Cardiac fibroblast (primary cell): ENCODE measurements at regions not wholly inside any gene's neighbourhood (a gene's known extent, or its start where the extent isn't known, plus 50 kb on each side); places are given as distances from the start of the nearest gene placed in this dataset.
"Not testable (repeated sequence)": the region's sequence is repeated elsewhere in the genome, so short reads cannot be mapped to it uniquely, and the experiment has no call there.

ENCODE experiments used
- DNase-seq, 2 donors: peaks; one replicate each; pipeline versions ENCODE4 v3.0.0 to v3.0.0-alpha.2; 2010; ENCODE audit warnings: low read depth in 2 of 2
- H3K4me3 ChIP-seq, 2 donors: replicated peaks in 1 of 2; 1 replicate in 1 of 2; 2 replicates in 1 of 2; pipeline ENCODE4 v1.5.1; 2011; ENCODE audit warnings: low read depth in 2 of 2, low read length in 2 of 2, mild to moderate bottlenecking in 2 of 2, moderate library complexity in 1 of 2
- TF ChIP-seq, protein P1 (sequence below): IDR thresholded peaks from one replicate; pipeline ENCODE4 v1.5.1; 2011; ENCODE audit warnings: low read depth, mild to moderate bottlenecking, low read length, inconsistent platforms

DNA sequence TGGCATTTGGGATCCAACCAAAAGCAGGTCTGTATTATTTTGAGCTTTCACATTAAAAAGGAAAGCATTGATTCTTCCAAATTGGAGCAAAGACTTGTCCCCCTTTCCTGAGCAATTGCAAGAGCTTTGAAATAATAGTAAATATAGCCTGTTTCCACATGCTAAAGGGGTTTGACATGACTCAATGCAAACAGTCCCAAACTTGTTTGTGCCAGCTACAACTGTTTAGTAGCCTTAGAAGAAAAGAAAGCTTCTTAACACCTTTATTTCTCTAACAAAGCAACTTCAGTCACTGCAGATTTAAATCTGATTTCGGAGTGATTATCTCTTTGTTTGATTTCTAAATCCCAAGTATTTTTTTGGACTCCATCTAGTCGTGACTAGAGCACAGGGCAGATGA, 180.2 kb downstream of the SEMA6D start:
- TF ChIP-seq, protein P1, sequence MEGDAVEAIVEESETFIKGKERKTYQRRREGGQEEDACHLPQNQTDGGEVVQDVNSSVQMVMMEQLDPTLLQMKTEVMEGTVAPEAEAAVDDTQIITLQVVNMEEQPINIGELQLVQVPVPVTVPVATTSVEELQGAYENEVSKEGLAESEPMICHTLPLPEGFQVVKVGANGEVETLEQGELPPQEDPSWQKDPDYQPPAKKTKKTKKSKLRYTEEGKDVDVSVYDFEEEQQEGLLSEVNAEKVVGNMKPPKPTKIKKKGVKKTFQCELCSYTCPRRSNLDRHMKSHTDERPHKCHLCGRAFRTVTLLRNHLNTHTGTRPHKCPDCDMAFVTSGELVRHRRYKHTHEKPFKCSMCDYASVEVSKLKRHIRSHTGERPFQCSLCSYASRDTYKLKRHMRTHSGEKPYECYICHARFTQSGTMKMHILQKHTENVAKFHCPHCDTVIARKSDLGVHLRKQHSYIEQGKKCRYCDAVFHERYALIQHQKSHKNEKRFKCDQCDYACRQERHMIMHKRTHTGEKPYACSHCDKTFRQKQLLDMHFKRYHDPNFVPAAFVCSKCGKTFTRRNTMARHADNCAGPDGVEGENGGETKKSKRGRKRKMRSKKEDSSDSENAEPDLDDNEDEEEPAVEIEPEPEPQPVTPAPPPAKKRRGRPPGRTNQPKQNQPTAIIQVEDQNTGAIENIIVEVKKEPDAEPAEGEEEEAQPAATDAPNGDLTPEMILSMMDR: no peak
- DNase-seq: no peak

DNA sequence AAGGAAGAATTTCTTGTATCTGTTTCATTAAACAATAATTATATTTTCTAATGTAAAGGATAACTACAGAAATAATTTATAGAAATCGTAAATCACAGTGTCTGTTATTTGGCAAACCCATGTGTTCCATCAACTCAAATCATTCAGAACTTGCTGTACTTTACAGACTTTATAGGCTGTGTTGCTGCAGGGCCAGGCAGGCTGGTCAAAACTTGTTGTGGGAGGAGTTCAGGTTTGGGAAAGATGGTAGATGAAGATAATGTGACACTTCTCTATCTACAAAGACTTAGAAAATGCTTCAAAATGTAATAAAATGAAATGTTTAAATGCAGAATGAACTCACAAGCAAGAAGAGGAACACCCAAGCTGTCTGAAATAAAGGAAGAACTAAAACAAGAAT, 183.4 kb downstream of the SEMA6D start:
- no peak overlapping the region for H3K4me3 ChIP-seq
- DNase-seq: no peak
- TF ChIP-seq, protein P1: no peak

More for the DNA sequence above, 180.2 kb downstream of the SEMA6D start:
- H3K4me3 ChIP-seq: no peak overlapping the region

DNA sequence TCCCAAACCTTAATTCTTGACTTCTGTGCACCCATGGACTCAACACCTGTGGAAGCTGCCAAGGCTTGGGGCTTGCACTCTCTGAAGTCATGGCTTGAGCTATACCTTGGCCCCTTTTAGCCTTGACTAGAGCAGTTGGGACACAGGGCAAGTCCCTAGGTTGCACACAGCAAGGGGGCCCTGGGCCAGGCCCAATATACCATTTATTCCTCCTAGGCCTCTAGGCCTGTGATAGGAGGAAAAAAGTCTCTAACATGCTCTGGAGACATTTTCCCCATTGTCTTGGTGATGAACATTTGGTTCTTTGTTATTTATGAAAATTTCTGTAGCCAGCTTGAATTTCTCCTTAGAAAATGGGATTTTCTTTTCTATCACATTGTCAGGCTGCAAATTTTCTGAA, 186.1 kb downstream of the SEMA6D start:
- DNase-seq: no peak
- H3K4me3 ChIP-seq: no peak overlapping the region
- TF ChIP-seq, protein P1: no peak

DNA sequence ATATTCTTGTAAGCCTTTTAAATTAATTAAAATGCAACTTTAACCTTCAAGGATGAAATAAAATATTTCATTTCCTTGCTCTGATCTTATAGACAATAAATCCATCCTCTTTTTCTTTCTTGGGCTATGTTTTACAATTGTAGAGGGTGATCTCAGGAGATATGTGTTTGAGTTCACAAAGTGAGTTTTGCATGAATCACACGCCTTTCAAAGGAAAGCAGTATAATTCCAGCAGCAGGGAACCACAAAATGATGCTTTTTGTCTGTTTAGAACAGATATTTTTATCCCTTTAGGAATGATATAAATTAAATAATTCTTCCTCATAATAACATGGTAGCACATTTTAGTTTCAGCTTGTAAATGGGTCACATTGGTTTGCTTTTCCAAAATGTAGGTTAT, 191.2 kb downstream of the SEMA6D start:
- no peak overlapping the region for H3K4me3 ChIP-seq
- no peak for DNase-seq
- TF ChIP-seq, protein P1: no peak

DNA sequence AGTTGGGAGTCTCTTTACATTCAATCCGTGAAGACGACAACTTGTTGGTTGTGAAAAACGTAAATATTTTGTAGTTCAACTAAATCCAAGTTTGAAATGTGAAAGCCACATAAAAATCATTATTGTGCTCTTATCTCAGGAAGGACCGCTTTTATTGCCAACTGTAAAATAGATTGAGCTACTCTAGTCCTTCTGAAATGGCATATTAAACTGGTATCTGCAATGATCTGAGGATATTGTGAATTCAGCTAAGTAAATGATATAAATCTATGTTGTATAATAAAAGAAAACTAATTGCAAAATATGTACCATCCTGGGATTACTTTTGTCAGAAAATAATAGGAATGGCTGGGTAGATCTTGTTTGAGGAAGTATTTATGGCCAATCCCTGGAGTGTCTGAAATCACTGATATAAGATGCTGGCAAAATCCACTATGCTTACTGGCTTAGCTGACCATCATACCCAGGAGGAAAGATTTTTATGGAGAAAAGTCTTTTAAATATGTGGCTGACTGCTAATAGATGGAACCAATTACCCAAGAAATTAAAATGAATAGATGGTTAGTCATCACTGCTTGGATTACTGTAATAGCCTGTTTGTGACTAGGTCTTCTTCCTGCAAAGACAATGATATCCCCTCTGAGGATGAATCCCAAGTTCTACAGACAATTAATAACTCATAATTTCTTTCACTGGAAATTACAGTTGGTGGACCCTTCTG, 191.8 kb downstream of the SEMA6D start:
- DNase-seq: no peak
- H3K4me3 ChIP-seq: no peak overlapping the region
- TF ChIP-seq, protein P1: no peak

DNA sequence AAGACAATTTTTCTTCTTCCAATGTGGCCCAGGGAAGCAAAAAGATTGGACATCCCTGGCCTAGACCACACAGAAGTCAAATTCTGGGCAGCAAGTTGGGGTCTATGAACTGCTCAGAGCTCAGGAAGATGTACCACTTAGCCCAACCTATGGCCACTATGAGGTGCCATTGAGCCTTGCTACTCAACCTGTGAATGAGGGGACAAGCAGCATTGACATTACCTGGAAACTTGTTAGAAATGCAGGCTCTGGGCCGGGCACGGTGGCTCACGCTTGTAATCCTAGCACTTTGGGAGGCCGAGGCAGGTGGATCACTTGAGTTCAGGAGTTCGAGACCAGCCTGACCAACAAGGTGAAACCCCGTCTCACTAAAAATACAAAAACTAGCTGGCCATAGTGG, 195.6 kb downstream of the SEMA6D start:
- not testable (repeated sequence) for DNase-seq, H3K4me3 ChIP-seq

DNA sequence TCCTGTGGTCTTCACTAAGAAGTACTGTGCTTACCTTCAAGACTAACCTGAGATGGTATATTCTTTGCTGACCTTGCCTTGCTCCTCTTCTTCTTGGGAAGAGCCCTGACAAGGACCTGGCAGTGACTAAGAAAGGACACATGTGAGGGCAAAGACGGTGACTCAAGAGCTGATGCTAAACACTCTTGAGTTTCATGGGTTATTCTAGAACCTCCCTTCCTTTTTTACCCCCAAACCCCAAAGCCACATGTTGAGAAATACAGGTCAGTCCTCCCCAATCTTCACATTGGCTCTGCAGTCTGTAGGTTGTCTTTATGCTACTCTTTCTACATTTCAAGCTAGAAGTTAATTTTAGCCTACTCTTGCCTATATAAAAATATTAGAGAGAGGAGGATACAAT, 200.6 kb downstream of the SEMA6D start:
- TF ChIP-seq, protein P1: no peak
- DNase-seq: no peak
- no peak overlapping the region for H3K4me3 ChIP-seq
